GM21825 (cell line): ENCODE measurements at regions not wholly inside any gene's neighbourhood (a gene's known extent, or its start where the extent isn't known, plus 50 kb on each side); places are given as distances from the start of the nearest gene placed in this dataset.
"Not testable (repeated sequence)": the region's sequence is repeated elsewhere in the genome, so short reads cannot be mapped to it uniquely, and the experiment has no call there.

Source experiments
- ATAC-seq: cut with Tn5 transposase; IDR thresholded peaks from one replicate; pipeline ENCODE4 v1.9.1; 2021; ENCODE audit warnings: mild to moderate bottlenecking, moderate library complexity; ENCODE audit not compliant: unreplicated experiment

DNA sequence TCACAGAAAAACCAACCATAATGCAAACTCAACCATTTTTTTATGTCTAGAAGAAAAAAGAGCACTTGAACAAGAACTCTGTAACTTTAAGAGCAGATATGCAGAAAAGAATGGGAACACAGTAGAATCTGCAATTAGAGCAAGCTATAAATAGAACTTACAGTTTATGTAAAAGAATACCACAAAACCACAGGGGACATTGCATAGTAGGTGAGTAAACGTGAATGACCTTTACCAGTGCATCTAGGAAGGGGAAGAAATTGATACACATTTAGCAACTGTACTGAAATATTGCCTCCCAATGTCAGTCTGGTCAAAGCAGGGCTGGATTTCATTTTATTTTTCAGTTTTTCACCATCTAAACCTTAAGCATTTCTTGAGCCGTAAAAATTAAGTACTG is 242.2 kb upstream of the EDNRB start:
- ATAC-seq: peak; percentile 52

DNA sequence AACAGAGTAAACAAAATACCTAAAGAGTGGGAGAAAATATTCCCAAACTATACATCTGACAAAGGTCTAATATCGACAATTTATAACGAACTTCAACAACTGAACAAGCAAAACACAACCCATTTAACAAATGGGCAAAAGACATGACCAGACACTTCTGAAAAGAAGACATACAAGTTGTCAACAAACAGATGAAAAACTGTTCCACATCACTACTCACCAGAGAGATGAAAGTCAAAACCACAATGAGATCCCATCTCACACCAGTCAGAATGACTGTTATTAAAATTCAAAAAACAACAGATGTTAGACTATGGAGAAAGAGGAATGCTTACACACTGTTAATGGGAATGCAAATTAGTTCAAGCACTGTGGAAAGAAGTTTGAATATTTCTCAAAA is 233.8 kb upstream of the EDNRB start:
- no peak for ATAC-seq

DNA sequence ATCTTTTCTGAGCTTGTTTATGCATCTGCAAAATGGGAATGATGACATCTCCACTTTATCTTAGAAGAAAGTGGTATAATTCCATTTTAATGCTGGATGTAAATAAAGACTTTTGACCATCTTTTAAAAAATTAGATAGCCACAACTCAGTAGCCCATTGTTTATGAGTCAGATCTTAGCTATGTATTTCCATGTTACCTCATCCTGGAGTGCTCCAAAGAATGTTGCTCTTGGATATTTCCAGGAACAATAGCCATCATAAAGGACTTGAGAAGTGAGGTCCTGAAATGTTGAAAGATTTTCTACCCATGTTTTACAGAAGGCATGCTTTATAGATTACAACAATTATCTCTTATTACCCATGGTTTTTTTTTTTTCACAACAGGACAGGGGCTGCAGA is 229.3 kb upstream of the EDNRB start:
- ATAC-seq: no peak

DNA sequence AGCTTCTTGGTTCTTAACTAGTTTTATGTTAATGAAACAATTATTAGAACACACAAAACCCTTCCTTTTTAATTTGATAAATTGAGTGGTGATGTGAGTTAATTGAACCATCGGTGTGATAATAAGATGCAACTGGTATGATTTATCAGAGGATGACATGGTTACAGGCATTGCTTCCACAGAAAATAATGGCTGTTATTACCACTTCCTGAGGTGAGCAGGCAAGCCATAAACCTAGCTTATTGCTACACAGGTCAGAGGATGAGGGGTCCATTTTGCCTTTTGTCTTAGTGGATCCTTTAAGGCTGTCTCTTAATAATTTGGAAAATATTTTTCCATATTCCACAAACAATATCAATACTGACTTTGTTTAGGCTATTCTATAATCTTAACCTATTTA is 226.6 kb upstream of the EDNRB start:
- no peak for ATAC-seq

DNA sequence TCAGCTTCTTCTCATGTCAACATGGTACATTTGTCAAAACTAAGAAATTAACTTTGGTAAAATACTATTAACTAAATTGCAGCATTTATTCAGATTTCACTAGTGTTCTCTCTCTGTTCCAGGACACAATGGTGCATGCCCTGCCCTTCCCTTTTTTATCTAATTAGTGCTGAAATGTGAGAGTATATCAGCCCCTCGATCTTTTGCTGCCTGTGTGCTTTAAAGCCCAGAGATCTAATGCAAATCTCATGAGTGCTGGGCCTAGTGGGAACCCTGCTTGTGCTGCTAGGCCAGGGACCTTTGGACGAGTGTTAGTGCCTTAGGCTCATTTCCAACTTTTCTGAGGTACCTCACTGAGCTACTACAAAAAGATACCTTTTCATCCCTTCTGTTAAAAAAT is 221.1 kb upstream of the EDNRB start:
- ATAC-seq: no peak

DNA sequence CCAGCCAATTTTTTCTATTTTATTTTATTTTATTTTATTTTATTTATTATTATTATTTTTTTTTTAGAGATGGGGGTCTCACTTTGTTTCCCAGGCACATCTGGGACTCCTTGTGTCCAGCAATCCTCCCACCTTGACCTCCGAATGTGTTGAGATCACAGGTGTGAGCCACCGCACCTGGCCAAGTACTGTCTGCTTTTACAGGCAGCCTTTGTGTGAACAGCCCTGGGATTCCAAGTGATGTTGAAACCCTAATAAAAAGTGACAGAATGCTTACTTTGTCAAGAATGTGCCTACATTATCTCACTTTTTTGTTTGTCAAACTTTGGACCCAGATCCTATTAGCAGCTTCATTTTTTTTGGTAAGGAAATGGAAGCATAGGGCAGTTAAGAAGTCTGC is 220.1 kb upstream of the EDNRB start:
- no peak for ATAC-seq

DNA sequence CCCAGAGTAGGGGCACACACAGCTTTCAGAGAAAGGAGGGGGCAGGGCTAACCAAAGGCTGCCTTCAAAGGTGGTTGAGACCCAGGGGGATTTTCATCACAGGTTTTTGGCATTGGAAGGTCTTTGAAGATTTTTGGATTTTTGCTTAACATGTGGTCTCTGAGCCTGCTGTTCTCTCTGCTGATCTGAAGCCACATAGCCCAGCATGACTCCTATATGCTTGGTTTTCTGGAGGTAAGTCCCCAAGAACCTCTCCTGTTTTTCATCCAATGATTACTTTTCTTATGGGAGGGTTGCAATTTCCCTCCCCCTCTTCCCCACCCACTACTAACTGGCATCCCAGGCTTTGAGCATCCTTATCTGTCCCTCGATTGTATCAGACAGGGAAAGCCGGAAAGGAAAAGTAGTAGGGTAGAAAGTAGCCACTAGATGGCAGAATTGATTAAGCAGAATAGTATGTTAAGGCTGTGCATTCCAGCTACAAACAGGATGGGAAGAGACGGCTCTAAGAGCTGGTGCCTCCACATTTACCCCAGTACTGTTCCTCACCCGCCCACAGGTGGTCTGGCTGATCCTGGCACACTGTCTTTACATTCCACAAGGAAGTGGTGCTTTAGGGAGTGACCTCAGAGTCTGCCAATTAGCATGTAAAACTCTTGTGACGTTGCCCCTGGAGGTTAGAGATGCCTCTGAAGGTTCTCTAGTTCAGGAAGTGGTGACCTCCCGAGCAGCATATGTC is 218.9 kb upstream of the EDNRB start:
- ATAC-seq: peak; percentile 89

DNA sequence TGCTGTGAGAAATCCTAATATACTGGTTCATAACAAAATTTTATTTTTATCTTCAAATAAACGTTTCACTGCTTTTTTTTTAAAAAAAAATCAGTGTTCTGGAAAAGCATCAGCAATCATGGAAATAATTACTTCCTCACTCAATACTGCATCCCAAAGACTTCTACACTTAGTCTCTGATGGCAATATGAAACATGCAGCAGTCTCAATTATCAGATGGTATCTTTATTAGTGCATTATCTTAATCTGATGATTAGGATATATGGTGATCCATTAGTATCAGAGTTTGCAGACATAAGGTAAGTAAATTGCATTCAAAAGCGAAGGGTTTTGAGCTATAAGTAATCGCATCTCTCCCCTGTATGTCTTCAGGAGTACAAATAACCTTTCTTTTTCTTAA is 218.3 kb upstream of the EDNRB start:
- ATAC-seq: no peak

DNA sequence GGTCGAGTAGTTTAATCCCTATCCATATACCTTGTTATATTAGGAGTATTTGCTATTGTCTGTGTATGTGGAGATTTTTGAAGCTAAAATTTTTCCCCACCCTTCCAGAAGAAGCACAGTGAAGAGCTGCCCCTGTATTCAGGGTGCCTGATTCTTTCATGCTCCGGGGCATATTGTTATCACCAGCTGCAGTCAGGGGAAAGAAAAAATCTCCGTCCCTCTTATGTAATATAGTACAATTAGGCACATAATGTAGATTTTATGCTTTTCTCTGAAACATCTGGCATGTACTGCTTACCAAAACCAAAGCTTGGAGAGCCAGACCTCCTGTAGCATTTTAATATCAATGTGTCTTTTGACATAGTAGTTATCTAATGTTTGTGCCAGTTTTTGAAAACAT is 214.9 kb upstream of the EDNRB start:
- ATAC-seq: no peak

DNA sequence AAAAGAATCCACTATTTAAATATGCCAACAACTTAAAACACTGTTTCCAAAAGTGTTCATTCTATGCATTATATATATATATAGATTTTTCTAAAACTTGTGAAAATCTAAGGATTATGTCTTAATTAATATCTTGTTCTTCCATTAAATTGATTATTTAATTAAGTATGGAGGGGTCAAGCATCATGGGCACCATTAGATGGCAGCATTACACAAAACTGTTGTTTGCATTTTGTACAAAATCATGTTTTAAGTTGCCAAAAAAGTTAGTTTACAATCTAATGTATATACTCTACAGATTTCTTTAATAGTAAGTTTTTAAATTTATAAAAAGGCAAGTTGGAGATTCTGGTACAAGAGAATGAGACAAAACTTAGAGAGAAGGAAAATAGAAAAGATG is 213.2 kb upstream of the EDNRB start:
- ATAC-seq: no peak

DNA sequence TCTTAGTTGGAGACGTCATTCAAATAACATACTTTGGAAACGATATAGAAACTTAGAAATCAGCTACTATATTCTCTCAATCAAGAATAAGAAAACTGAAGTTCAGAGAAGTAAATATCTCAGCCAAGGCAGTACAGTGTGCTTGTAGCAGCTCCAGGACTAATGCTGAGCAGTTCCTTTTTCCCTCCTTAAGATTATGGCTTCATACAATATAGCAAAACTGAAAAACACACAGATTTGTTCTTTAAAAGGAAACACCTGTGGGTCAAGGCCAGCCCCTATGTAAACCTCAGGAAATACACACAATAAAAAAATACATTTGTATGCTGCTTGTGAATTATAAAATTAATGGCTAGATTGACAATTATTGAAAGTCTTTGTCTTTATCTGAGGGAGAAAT is 212.7 kb upstream of the EDNRB start:
- ATAC-seq: no peak

DNA sequence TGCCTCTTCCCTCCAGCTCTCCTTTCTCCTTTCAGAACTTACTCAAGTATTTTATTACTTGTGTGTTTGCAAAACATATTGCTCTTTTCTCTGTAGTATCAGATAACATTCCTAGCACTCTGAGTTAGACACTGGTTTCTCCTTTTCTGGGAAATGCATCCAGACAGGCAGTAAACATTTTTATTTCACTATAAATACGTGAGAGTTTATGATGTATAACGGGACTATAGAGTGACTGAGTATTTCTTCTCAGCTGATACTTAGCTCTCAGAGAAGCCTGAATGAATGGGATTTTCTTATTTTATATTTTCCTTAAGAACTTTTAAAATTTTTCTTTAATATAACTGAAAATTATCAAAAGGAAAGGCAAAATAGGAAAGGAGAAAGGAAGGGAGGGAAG is 211.2 kb upstream of the EDNRB start:
- ATAC-seq: no peak

DNA sequence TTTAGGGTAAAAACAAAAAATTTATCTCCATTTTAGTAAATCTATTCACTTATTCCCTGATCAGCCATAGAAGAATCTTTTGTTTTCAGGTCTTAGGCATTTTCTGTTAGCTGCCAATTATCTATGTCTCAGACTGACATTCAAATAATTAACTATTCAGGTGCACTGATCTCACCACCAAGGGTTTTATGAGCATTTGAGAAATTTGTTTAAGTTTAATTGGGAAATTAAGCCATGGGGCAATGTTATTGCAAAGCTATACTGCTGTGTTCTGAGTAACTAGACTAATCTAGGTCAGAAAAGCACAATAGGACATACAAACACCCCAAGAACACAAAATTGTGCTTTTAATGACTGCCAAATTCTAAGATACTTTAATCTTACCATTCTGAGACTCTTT is 210.7 kb upstream of the EDNRB start:
- ATAC-seq: no peak

DNA sequence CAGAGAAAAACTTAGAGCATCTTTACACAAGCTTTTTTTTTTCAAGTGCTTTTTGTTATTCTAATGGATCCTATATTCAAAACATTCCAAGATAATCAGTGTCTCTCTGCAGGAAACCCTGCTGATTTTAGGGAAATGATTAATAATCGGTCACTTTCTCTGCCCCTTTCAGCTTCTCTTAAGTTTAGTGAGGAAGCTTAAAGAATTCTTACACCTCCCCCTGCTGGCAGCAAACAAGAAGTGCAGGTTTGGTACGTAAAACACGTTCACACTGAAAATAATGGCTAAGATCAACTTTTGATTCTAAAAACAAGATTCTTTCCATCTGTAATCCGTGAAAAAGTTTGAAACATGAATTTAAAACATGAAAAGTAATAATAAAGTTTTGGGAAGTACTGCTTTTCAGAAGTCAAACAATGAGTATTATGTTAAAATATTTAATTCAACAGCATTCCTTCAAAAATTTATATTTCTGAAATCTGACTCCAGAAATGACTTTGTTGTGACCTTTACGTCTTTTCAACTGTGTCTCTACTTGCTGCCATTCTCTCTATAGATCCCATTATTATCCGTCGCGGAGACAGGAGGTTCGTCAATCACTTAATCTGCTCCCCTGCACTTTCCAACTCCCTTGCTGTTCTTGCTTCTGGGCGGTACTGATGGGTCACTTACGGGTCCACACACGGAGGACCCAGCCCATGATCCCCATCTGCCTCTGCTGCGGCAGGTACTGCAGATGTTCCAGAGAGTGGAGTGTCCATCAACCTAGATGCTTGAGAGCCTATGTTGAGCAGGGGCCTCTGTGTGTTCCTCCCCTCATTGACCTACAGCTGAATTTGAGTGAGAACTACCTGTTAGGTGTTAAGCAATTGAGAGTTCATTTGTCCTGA is 203.1 kb upstream of the EDNRB start:
- ATAC-seq: no peak

DNA sequence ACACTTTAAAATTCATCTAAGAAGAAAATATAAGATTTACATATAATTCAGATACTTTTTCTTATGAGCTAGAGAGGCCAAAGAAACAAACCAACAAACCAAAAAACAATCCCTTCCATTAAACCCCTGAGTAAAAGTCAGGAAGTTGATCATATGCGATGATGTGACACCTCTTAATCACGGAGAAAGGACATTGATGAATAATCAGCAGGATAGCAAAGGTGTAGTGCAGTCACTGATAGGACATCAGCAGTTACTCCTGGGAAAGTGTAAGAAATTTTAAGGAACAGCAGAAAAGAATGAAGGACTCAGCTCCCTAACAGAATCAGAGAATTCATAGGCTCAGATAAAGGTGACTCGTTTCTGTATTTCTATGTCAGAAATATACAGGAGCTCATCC is 202.4 kb upstream of the EDNRB start:
- no peak for ATAC-seq

DNA sequence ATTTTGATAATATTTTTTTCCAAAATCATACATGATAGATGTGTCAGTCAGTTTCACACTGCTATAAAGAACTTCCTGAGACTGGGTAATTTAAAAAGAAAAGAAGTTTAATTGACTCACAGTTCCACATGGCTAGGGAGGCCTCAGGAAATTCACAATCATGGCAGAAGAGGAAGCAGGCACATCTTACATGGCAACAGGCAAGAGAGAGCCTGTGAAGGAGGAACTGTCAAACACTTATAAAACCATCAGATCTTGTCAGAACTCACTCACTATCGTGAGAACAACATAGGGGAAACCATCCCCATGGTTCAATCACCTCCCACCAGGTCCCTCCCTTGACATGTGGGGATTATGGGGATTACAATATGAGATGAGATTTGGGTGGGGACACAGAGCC is 201.5 kb upstream of the EDNRB start:
- ATAC-seq: not testable (repeated sequence)

DNA sequence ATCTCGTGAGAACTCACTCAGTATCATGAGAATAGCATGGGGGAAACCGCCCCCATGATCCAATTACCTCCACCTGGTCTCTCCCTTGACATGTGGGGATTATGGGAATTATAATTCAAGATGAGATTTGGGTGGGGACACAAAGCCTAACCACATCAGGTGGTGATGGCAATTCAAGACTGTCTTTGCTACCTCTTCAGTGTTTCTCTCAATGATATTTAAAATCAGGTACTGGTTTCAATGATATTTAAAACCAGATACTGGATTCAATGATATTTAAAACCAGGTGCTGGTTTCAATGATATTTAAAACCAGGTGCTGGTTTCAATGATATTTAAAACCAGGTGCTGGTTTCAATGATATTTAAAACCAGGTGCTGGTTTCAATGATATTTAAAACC is 198.4 kb upstream of the EDNRB start:
- not testable (repeated sequence) for ATAC-seq

DNA sequence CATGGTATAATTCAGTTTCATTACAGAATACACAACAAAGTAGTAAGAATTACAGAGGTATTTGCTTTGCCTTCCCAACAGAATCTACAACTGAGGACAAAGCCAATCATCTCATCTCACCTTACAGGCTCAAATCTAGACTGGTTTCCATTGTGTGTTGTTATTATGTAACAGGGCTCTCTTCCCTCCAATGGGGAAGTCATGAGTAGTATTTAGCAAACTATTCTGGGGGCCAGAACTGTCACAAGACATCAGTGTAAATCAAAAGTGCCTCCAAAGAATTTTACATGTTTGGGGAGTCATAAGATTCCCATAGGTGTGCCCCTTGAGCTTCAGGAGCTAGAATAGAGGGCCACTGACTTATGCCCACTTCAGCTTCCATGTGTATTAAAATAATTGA is 187.0 kb upstream of the EDNRB start:
- ATAC-seq: no peak

DNA sequence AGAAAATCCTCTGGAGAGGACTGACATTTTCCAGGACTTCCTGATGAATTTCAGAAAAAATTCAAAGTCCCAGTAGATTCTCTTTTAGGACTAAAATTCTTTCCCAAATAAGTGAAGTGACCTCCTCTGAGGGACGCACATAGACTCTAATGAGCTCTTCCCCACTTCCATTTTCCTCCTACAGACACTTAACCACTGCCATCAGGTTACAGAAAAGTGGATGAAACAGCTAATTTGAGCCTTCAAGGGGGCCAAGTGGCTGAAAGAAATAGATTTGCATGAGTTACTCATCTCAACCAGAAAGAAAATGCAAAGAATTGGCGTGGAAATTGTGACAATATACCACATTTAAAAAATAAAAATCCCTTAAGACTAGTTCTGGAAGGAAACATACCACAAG is 185.3 kb upstream of the EDNRB start:
- no peak for ATAC-seq

DNA sequence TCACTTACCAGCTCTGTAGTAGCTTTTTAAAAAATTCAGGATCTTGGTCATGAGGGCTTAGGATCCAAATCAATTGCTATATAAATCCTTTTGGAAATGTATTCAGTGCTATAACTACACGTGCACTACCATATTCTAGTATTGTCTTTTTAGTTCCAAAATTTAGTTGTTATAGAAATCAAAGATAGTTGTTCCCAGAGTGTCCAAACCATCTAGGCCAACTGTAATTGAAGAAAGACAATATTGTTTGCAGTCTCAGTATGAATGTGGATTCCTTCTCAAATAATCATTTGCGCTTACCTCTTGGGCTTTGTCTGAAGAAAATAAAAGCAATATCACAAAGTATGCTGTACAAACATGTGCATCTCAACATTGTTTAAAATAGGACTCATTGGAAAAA is 184.1 kb upstream of the EDNRB start:
- no peak for ATAC-seq

DNA sequence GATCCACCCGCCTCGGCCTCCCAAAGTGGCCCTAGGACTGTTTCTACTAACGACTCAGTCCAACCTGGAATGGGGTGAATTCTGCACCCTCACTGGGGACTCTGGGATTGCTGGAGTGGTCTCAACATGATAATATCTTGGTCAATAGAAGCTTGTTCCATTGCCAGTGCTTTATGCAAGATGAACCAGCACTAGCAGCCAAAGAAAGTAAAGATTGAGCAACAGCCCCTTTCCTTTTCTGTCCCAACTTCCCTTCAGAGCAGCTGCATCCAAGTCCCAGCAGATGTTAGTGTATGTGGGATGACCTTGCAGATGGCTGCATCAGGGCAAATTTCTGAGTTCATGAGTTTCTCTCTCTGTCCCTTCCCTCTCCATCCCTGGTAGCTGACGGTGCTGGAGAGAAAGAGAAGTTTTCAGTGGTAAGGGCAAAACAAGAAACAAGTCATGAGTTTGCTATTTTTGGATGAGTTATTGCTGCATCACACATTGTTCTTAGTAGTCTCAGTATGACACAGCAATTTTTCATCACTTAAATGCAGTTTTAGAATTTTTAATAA is 183.6 kb upstream of the EDNRB start:
- ATAC-seq: no peak

DNA sequence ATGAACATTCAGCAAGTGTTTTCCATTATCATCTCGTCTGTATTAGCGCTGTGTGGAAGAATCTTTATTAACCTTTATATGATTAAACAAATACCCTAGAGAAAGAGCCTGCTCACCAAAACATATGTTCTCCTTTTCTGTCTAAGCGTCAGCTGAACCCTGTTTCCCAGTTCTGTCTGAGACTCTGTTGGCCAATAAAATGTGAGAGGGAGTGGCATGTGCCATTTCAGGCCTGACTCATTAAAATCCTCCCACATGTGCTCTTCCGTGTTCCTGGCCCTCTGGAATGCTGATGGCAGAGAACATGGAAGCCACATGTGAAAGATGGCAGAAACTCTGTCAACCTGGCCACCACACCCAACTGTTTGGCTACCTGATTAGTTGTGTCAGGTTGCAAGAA is 181.9 kb upstream of the EDNRB start:
- no peak for ATAC-seq
